T47D (cell line): ENCODE measurements at regions not wholly inside any gene's neighbourhood (a gene's known extent, or its start where the extent isn't known, plus 50 kb on each side); places are given as distances from the start of the nearest gene placed in this dataset.

Experiments used
- DNase-seq, 2 experiments: peaks; one replicate each; pipeline versions ENCODE4 v3.0.0 to v3.0.0-alpha.2; 2011 to 2012; ENCODE audit warnings: low read depth in 1 of 2, low spot score in 1 of 2
- JUND ChIP-seq: IDR thresholded peaks from 2 replicates; pipeline ENCODE4 v1.6.1; 2012; ENCODE audit warnings: low read depth
- in situ Hi-C: cut with HindIII; loops from 2 replicates; pipeline ENCODE4 v1.10.0; 2016; ENCODE audit warnings: low sequenced_read_pairs, low pct_unique_long_range_greater_than_20kb

- no peak for DNase-seq
- in situ Hi-C loops, result no loop called here
- no peak for TF ChIP-seq JUND
Observed at GRCh38 chr20:10863337-10864060, 189.7 kb upstream of the JAG1 start.

- no peak for DNase-seq
- no peak for TF ChIP-seq JUND
- in situ Hi-C loops, result no loop called here
Observed at GRCh38 chr20:10864076-10864672, 190.4 kb upstream of the JAG1 start.

DNA sequence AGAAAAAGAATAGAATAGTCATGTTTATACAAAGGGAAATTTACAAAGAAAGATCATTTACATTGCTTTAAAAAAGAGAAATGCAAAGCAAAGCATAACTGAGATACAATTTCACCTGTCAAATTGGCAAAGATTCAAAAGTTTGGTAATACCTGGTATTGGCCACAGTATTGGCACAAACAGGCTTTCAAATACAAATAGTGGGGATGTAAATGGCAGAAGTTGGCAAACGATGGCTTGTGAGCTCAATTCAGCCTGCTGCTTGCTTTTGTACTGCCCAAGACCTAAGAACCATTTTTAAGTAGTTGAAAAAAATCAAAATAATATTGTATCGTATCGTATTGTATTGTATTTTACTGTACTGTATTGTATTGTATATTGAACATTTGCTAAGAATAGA lies 194.5 kb upstream of the JAG1 start:
- in situ Hi-C loops, result no loop called here
- TF ChIP-seq JUND, result no peak
- no peak for DNase-seq

GRCh38 chr20:10873026-10873425 lies 199.2 kb upstream of the JAG1 start:
- TF ChIP-seq JUND, result no peak
- no peak for DNase-seq
- in situ Hi-C loops, result no loop called here

DNA sequence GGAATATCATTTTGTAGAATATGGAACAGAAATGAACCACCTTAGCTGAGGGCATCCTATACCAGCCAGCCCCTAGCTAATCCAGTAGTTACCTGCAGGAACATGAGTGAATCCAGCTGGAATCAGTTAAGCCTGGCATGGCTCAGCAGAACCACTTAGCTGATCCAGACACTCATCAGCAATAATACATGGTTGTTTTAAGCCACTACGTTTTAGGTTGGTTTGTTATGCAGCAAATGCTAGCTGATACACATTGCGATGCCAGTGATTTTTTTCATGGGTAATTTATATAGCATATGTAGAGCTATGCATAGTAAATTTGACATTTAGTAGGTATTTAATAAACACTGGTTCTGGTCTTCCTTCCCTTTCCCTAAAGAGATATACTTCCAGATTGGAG lies 201.9 kb upstream of the JAG1 start:
- no peak for TF ChIP-seq JUND
- in situ Hi-C loops, result no loop called here
- no peak for DNase-seq

DNA sequence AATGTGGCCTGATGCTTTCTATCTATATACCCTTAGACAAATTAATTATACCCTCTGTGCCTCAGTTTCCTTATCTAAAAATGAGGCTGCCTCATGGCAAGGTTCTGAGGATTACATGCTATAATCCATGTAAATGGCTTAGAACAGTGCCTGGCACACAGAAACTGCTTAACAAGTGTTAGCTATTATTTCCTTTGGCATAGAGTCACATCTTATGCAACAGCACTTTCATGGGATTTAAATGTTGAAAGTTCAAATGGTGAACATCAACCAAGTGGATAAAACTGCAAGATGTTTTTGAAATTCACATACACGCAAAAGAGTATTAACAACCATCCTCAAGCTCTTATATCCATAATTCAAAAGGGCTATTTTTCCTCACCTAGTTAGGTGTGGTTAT lies 202.8 kb upstream of the JAG1 start:
- DNase-seq, result no peak
- TF ChIP-seq JUND, result no peak
- in situ Hi-C loops, result no loop called here

DNA sequence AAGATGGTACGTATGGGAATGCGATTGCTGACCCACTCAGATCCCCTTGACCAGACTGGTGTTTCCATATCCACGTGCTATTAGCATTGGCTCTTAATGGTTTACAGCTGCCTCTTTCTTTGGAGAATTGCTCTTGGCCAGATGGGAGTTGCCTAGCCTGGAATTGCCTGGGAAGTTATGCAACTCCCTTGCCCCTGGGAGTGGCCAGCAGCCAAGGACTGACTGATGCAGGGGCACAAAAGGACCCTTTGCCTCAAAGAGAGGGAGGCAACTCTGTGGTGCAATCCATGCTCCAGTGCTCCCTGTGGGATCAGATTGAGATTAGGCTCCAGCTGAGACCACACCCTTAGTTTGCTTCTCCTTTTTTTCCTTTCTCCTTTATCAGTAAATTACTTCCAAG lies 203.5 kb upstream of the JAG1 start:
- in situ Hi-C loops, result no loop called here
- no peak for TF ChIP-seq JUND
- DNase-seq, result no peak

DNA sequence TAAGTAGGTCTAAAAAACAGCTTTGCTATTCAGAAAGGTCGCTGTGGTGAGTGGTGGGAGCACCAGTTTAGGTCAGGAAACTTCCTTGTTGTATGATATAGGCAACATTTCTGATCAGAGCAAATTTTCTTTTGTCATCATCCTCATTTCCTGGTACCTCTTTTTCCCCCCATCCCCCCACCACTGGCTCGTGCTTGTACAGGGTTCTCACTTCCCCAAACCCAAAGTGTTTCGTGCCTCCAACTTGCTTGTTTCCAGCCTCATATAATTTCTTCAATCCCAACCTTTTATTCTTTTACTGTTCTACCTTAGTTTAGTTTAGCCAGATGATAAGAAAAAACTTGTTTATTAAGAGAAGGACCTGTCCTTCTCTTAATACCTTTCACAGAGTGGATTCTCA lies 209.4 kb upstream of the JAG1 start:
- in situ Hi-C loops, result no loop called here
- TF ChIP-seq JUND, result no peak
- DNase-seq, result no peak

- no peak for TF ChIP-seq JUND
- no peak for DNase-seq
- in situ Hi-C loops, result no loop called here
Observed at GRCh38 chr20:10893321-10893720, 219.5 kb upstream of the JAG1 start.

DNA sequence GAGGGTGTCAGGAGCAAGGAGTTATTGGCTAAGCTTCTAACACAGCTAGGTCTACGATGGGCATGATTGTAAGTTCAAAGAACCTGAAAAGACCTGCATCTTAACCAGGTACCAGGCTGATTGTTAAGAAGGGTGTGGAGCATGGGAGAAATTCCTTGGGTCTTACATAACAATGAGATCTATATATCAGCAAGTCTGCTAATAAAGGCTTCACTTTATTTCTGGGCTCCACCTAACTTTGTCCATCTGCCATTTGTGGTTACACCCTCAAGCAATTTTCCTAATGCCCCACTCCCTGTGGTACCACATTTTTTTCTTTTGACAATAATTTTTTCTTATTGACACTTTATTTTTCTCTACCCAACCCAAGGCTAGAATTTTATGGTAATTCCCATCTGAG lies 223.5 kb upstream of the JAG1 start:
- no peak for TF ChIP-seq JUND
- in situ Hi-C loops, result no loop called here
- DNase-seq, result no peak

GRCh38 chr20:10898552-10898951 lies 224.8 kb upstream of the JAG1 start:
- no peak for DNase-seq
- no peak for TF ChIP-seq JUND
- in situ Hi-C loops, result no loop called here

DNA sequence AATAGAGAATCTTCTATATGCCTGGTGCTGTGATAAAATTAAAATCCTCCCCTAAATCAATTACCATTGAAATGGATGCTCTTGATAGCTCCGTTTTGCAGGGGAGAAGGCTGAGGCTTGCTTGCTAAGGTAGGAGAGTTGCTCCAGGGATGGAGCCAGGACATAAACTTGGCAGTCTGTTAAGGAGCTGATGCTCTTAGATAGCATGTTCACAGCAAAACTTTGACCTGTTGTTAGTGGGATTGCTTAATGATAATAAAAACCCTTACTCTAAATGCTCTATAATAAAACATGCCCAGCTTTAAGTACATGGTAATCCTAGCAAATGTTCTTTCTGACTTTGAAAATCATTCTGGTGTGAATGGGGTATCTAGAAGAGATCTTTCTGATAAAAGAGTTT lies 228.4 kb upstream of the JAG1 start:
- no peak for TF ChIP-seq JUND
- in situ Hi-C loops, result no loop called here
- no peak for DNase-seq

DNA sequence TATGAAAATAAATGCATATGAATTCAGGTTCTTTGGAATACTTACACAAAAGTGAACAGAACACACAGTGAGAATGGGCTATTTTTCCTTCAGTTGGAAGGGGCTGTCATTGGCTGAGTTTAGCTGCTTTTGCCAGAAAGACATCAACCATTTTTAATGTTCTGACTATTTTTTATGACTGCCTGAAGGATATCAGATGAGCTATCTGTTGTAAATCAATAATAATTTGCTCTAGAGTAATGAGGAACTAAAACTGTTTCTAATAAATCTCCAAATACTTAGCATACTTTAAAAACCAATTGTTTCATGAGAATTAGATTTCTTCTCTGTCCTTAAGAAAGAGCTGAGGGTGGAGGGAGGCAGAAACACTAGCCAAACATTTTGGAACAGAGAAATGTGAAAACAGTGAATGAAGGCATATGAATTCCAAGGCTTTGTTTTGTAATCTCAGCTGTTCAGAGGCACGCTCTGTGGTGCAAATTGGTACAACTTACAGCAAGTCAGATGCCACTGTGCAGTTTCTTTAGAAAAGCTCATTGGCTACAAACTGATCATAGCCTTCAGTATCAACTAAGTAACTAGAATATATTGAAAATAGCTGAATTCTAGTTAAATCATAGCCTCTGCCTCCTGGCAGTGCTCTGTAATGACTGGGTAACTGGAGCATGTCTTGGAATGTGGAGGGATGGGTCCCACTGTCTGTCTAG lies 228.9 kb upstream of the JAG1 start:
- in situ Hi-C loops, result no loop called here
- DNase-seq, result no peak
- no peak for TF ChIP-seq JUND
